Activated gamma-delta T cell treated with Interleukin-2 at 50 U/mL for 16 hours (primary cell): ENCODE measurements at regions not wholly inside any gene's neighbourhood (a gene's known extent, or its start where the extent isn't known, plus 50 kb on each side); places are given as distances from the start of the nearest gene placed in this dataset.

Experiments
- DNase-seq: peaks from one replicate; pipeline ENCODE4 v3.0.0-alpha.2; 2020

DNA sequence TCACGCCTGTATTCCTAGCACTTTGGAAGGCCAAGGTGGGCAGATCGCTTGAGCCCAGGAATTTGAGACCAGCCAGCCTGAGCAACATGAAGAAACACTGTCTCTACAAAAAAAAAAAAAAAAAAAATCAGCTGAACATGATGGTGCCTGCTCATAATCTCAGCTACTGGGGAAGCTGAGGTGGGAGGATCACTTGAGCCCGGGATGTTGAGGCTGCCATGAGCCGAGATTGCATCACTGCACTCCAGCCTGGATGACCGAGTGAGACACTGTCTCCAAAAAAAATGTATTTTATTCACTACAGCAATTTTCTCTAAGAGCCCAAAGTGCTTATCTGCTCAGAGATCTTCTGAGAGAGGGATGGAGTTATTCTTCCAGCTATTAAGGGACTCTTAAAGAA, 215.8 kb upstream of the PPP3CA start:
- no peak for DNase-seq

DNA sequence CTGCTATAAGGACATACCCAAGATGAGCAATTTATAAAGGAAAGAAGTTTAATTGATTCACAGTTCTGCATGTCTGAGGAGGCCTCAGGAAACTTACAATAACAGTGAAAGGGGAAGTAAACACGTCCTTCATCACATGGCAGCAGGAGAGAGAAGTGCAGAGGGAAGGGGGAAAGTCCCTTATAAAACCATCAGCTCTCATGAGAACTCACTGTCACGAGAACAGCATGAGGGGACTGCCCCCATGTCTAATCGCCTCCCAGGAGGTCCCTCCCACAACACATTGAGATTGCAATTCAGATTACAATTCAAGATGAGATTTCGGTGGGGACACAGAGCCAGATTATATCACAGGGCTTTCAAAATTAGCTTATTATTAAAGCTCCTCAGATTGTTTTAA, 209.5 kb upstream of the PPP3CA start:
- DNase-seq = no peak

DNA sequence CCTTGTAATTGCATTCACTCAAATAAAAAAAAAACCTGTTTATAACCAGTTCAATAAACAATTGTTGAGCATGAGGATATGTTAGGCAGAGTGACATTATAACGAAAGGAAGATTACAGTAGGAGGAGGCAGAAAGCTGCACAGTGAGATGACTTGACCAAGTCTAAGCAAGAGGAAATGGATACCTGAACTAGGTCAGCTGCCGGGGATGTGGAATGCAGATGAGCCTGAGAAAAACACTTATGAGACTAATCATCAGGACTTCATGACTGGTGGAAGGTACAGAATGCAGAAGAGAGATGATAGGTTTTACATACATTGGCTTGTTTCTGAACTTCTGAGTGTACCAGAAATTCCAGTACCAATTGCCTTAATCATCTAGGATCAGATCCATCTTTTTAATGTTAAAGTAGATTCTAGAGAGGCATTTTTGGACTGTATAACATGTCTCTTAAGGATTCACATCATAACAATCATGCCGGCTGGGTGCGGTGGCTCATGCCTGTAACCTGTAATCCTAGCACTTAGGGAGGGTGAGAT, 208.1 kb upstream of the PPP3CA start:
- no peak for DNase-seq

DNA sequence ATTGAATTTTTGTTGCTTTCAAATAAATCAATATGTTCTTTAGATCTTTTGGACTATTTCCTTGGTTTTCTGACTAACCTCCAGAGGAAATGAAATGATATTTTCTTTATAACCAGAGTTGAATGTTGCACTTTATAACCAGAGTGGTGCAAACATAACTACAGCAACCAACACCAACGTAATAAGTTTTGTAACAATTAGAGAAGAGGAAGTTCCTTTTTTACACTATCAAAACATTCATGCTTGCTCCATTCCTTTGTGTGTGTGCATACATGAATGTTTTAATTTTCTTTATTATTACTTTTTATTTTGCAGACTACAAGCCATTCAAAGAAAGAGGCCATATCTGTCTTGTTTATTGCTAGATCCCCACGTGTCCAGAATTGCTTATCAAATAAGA, 193.0 kb upstream of the PPP3CA start:
- no peak for DNase-seq

DNA sequence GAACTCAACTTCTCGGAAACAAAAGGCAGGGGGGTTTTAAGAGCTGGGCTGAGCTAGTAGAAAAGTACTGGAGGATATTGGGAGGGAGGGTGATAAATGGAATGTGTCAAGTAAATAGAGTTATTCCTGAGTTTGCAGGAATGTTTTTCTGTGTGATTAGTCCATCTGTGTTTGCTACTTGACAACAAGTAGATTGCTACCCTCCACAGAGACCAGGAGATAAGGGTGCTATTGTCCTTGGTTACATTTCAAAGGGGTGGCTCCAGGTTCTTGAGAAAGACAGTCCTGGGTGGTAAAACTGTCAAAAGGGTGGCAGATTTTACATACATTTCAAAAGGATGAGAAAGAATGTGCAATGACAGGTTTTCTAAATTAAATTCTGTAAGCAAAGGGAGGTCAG, 181.2 kb upstream of the PPP3CA start:
- no peak for DNase-seq

DNA sequence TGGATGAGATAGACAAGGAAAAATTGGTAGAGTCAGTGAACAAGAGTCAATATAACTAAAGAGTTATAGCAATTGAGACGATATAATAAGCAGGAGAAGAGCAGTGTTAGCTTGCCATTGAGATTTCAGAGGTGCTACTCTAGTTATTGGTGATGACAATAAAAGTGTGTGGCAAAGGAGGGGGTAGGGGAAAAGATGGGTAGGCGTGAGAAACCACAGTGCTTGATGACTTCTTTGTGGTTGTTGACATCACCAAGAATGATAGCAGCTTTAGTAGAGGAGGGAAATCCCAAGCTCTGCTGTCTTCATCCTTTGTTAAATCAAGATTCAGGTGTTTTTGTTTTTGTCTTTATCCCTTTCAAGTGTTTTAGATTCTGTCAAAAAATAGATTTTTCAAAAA, 179.9 kb upstream of the PPP3CA start:
- DNase-seq = peak; percentile 59

DNA sequence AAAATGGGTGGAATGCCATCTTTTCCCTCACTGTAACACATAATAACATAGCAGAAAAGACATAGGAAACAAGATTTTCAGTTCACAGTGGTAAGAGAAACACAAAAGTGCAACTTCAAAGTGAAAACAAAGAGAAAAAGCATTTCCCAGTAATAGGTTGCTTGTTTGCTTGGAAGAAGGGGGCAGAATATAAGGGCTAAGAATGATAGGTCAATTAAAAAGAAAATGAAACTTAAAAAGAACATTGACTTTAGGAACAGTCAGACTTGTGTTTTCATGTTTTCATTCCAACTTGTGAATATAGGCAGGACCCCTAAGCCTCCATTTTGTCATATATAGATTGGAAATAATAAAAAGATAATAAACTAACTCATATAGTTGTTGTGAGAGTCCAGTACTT, 168.2 kb upstream of the PPP3CA start:
- no peak for DNase-seq

DNA sequence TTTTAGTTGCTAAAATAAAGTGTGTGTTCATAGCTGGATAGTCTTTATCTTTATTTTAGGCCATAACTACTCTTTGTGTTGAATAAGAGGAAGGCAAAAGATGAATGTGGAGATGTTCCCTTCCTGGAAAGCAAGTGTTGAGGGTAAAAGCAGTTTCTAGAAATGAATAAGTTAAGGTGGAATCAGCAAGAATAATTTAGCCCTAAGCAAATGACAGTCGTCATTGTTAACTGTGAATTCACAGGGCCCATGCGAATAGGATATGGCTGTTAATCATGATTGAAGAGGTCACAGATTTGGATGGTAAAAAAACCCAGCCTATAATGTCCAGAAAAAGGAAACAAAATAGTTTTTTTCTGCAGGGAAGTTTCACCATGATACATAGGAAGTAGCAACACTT, 167.8 kb upstream of the PPP3CA start:
- DNase-seq = no peak

DNA sequence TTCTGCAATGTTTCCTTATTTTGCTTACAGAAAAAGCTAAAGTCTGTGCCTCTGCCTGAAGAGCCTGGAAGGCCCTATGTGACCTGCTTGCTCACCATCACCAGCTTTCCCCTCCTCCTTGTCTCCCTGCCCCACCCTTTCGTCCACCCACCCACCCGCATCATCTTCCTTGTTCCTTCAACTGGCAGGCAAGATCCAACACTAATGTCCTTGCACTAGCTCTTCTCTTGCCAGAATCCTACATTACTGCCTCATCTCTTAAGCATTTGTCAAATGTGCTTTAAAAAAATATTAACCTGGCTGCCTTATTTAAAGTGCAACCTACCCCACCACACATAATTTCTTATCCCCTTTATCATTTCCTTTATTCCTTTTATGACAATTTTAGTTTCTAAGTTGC, 165.1 kb upstream of the PPP3CA start:
- DNase-seq = no peak

DNA sequence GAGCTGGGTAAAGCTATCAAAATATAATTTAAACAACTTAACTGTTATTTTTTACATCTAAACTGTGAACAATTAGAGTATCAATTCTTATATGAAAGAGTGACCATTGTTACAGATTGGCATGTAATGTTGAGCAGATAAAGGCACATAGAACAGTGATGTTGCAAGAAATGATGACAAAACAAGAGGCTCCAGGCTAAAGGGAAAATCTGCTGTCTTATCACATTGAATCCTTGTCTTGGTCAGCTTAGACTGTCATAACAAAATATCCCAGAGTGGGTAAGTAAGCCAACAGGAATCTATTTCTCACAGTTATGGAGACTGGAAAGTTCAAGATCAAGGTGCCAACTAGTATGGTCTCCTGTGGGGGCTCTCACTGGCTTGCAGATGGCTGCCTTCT, 154.1 kb upstream of the PPP3CA start:
- no peak for DNase-seq

DNA sequence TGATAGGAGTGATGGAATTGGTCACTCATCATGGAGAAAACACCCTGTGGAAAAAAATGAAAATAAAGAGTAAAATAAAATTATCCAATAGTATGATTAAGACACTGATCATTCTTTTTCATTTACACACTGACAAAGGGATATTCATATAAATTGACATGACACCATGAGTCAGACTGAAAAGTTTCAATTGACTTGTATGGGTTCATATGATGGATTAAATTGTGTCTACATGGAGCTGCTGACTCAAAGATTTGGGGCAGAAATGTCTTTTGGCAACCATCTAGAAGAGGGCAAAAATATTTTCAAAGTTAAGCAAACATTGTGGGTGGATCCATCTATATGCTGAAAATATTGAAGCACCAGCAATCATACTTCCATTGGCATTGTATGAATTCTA, 153.4 kb upstream of the PPP3CA start:
- DNase-seq = no peak

DNA sequence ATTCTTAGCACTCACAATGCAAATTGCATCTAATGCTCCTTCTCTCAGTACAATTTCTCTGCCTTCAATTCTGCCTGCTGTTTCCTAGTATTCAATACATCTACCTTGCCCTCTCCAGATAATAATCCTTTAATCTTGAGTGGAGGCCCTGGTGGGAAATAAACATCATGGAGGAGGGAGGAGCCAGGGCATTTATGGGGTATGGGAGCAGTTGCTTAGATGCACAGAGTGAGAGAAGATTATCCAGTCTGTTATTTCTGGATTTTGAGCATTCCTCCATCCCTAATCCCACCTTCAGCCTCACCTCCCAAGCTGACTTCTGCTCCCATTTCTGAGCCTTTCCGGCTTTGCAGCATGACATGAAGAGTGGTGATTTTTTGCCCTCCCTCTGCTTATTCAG, 127.9 kb upstream of the PPP3CA start:
- DNase-seq = no peak

DNA sequence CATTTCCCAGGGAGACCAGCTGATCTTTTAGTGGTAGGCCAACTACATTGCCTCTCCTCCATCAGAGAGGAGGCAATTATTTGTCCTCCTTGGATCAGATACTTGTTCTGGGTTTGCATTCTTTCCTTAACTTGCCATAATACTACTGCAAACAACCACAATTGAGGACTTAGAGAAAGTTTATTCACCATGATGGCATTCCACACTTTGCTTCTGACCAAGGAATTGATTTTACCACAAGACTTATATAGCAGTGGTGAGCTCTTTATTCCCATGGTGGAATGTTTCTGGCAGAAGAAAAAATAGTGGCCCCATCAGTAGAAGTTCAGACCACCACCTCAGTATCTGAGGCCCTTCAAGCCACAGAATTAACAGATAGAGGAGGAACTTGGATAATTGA, 123.9 kb upstream of the PPP3CA start:
- DNase-seq = no peak

DNA sequence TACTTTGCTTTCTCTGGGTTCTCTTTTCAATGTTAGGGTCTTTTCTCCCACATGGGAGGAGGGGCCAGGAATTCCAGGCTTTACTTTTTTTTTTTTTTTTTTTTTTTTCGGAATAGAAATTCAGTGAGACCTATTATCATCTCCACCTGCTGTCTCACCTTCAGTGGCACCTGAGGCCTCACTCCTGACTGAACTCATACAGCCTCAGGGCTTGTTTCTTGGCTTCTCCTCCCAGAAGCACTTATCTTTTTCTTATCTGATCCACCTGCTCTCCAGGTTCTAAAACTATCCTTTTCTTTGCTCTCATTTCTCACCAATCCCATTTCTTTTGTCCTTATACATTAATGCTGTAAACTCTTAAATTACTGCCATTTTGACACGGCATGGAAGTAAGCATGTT, 117.3 kb upstream of the PPP3CA start:
- no peak for DNase-seq

DNA sequence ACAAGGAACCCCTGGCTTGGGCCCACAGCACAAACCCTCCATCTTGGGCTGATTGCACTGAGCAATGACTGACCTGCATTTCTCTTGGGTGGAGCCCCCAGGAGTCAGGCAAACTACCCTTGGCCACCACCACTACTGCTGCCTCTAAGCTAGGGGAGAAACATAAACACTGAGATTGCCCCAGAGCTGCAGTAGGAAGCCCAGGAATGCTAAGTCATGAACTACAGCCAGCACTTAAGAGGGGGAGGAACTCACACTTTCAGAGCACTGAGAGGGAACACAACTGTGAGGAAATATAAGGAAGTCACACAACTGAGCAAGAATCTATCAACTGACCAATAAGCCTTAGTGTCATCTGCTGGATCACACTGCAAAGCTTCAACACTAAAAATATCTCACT, 111.6 kb upstream of the PPP3CA start:
- no peak for DNase-seq

DNA sequence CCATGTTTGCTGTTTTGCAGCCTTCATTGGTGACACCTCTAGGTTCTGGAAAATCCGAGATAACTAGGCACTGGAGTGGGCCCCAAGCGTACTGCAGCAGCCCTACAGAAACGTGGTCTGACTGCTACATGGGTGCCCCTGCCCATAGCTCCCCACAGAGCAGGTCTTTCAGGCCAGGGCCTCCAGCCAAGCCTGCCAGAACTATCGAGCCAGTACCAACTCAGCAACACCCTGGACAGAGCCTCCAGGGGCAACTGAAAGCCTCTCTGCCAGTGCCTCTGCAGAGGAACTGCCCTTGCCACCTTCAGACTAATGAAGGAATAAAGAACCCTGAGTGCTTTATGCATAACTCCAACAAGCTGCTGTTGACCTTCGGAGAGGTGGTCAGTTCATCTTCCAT, 111.1 kb upstream of the PPP3CA start:
- no peak for DNase-seq

DNA sequence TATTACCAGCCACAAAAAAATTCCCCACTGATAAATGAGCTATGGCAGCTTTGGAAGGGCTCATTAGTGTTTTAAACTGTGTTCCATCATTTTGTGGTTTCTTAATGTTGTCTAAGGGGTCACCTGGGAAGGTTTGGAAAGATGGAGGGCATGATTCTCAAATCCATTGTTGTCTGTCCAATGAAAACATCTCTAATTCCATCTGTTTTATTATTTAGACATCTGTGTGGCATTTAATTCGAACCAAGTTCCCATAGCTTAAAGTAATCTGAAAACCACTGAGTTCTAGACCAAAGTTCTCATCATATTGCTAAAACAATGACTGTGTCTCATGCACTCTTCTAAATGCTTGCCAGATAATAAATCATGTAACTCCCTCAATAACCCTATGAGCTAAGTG, 103.8 kb upstream of the PPP3CA start:
- DNase-seq = no peak

DNA sequence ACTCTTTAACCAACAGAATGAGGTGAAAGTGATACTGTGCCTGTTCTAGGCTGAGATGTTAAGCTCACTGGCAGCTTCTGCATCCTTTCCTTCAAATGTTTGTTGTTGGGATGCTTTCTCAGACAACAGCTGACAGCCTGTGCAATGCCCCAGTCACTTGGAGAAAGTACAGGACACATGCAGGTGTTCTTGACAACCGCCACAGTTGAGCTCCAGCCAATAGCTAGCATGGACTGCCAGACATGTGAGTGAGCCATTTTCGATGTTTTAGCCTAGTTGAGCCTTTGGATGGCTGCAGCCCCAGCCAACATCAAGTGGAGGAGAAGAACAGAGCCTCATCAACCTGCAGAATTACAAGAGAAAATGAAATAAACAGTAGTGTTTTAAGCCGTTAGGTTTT, 94.1 kb upstream of the PPP3CA start:
- no peak for DNase-seq

DNA sequence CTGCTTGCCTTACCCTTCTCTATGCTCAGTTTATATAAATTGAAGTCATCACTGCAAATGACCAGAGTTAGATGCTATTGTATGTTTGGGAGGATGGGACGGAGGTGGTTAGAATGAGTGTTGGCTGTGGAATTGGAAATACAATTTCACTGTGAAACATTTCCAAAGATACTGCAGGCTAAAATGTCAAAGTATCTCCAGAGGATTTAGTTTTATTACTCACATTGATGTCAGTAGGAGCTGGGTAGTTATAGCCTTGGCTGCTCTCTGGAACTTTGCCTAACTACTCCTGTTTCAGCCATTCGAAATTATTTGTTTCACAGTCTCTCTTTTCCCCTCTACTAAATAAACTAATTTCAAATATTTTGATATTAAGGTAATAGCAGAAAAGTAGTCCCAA, 92.6 kb upstream of the PPP3CA start:
- no peak for DNase-seq

DNA sequence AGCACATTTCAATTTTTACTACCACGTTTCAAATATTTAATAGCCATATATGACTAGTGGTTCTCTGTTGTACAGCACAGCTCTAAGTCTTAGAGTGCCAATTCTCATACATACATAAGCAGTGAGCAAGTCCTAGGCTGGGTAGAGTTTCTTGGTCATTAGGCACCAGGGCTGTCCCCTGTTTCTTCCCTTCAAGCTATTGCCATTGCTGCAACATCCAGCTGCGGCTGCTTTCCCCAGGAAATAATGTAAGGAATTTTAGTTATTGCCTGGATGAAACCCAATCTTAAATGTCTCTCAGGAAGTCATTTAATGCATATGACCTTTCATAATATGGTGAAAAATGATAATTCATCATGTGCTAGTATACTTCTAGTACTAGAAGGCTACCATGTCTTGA, 74.1 kb upstream of the PPP3CA start:
- DNase-seq = no peak

DNA sequence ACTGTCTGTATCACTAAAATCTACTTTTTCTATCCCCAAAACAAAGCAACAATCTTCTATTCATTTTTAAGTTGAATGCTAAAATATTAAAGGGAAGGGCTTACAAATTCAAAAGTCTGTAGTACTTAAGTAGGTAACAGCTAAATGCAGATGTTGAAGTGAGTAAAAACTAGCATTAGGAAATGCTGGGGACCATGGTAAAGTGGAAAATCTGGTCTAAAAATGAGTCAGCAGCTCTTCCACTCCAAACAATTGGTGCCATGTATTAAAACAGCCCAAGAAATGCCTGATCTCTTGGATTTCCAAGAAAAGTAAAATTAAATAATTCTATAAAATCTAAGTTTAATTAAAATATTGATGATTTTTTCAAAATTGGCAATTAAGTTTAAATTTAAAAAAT, 73.3 kb upstream of the PPP3CA start:
- DNase-seq = no peak

DNA sequence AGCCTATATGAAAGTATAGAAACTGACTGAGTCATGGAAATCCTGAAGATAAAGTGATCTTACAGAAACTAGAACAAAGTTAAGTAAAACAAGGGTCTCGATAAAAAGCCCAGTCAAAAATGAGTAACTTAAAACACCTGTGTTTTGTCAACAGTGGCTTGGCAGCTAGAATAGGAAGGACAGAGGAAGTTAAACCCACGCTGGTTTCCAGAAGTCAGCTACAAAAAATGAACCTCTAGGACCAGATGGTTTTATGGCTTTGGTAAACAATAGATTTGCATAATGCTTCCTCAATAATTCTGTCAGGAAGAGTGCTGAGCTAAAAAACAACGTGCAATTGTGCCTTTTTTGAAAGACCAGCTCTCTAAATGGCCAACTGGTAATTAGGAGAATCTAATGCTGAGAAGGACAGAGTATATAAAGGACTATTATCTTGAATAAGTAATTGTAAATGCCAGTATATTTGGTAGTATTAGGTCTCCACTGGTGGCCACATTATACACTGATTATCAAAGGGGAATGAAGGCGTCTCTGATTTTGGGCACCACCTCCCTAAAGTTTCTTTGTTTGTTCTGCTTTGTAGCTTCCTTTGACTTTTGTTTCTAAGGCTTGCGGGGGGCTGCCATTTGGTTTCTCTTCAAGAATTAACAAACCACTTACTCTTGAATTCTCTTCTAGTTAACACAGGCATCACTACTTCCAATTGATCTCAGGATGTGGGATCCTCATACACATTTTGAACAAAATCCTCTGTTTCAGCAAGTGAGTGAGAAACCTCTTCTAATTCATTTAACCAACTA, 72.2 kb upstream of the PPP3CA start:
- no peak for DNase-seq

DNA sequence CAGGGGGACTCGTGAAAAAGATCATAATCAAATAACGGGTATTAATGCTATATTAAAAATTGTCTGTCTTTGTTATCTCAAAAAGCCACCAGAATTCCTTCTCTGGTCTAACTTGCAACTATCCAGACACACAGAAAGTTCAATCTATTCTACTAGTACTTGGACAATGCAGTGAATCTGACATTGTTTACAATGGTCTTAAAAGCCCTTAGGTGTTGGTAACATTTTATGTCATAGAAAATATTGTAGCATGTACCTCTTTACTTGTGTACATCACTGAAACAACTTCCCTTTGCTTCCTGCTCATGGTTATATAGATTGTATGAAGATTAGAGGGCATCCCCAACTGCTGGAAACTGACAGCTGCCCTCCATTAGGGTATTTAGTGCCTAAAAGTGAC, 71.1 kb upstream of the PPP3CA start:
- DNase-seq = no peak

DNA sequence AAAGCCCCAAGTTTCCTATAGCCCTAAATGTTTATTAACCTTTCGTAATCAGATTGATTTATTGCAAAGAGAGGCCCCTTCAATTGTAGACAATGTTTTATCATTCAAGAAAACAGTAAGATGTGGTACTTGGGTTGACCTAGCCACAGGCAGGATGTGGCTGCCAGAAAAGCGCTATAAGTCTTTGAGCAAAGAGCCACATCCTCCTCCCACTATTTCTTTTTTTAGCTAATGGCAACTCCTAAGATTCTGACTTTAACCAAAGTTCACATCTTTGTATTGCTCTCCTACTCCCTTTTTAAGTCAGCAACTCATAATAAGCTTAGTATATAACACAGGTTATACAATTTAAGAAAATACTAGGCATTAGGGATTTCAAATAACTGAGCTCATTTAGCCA, 70.7 kb upstream of the PPP3CA start:
- peak; percentile 53 for DNase-seq

DNA sequence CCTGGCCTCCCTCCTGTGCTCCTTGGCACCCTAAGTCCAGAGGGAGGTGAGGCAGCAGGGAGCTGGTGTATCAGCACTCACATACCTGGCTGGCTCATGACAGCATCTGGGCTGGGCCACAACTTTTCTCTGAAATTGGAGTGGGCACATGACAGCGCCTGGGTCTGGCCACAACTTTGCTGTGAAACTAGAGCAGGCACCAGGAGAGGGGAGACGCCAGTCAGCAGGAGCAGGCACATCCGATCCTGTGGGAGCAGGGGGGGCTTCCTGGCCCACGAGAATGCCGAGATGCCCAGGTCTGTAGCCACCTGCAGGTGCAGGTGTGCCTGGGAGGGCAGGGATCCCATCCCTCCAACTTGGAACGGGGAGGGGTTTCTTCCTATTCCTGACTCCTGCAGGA, 69.7 kb upstream of the PPP3CA start:
- DNase-seq = no peak
